CMK (cell line): ENCODE measurements at regions not wholly inside any gene's neighbourhood (a gene's known extent, or its start where the extent isn't known, plus 50 kb on each side); places are given as distances from the start of the nearest gene placed in this dataset.
"Not testable (repeated sequence)": the region's sequence is repeated elsewhere in the genome, so short reads cannot be mapped to it uniquely, and the experiment has no call there.

Experiments
- DNase-seq: peaks from one replicate; pipeline ENCODE4 v3.0.0-alpha.2; 2010; ENCODE audit warnings: low read depth

DNA sequence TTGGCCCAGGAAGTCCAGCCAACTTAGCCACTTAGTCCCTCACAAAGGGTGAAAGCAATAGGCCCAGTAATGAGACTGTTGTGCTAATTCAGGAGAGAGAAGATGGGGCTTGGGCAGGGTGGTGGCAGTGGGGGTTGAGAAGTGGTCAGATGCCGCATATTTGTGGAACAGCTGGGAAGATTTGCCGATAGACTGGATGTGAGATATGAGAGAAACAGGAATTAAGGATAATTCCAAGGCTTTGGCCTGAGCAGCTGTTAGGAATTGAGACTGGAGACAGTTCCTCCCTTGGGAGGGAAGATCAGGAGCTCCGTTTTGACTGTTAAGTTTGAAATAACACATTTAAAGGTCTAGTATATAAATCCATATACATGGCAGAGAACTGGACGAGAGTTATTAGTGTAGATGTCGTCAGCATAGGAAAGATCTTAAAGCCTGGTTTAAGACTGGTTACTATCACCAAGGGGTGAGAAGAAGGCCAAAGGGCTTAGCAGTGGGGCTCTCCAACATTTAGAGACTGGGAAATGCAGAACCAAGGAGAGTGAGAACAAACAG lies 323.7 kb upstream of the FAM78B start:
- no peak for DNase-seq

- DNase-seq = not testable (repeated sequence)
Measured at GRCh38 chr1:166493765-166494164, 327.0 kb upstream of the FAM78B start.

DNA sequence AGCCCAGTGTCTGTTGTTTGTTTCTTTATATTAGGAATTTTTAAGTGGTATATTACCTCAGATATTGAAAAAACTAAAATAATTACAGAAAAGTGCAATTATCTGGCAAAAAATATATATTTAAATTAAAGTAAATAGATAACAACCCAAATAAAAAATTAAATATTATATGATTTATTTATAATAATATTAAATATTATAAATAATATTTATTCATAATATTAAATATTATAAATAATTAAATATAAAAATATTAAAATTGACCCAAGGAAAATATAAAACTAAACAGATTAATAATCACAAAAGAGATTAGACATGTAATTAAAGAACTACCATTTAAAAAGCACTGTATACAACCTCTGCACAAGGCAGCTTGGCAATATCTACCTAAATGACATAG lies 331.9 kb upstream of the POGK start:
- DNase-seq = no peak

DNA sequence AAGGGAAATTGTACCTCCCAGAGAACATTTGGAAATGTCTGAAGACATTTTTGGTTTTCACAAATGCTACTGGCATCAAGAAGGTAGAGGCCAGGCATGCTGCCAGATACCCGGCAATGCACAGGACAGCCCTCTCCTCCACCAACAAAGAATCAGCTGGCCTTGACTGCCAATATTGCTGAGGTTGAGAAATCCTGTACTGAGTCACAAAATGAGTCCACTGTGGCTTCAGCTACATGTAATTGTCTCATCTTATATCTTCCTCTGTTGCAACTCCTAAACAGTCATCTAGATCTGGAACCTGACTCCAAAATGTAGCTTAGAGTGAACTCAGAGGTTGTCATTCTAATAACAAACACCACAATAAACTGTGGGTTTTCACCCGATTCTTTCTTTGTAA lies 327.5 kb upstream of the POGK start:
- DNase-seq = no peak

GRCh38 chr1:166514067-166514466 lies 325.2 kb upstream of the POGK start:
- no peak for DNase-seq

GRCh38 chr1:166527752-166528151 lies 311.5 kb upstream of the POGK start:
- no peak for DNase-seq

GRCh38 chr1:166538646-166539045 lies 300.6 kb upstream of the POGK start:
- DNase-seq = no peak

DNA sequence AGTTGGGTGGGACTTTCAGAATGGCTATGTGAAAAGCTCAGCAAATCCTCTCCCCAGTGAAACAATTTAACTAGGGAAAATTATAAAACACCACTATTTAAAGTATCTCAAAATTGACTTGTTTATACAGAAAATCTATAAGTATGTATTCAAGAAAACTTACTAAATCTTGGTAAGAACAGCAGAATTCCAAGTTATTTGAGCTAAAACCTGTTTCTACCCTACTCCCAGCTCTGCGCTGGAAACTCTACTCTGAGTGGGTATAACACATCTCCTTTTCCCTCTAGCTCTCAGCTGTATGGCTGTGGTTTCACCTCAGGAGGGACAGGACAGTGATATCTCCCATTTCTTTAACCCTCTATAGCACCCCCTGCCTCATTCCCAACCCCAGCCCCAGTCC lies 295.2 kb upstream of the POGK start:
- no peak for DNase-seq

DNA sequence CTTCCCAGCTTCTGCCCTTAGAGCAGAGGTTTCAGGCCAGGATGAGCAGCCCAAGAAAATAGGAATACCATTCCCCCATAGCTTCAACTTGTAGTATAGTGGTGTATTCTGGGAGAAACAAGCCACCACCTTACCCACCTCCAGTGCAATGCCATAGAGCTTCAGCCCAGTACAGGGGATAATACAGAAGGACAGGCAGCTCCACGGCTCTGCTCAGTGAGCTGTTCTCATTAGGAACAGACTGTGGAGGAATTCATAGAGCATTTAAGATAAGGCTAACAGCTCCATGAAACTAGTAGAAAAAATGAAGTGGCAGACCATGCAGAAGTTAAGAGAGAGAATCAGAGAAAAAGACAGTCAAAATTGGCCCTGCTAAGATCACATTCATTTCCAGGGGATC lies 294.7 kb upstream of the POGK start:
- no peak for DNase-seq

DNA sequence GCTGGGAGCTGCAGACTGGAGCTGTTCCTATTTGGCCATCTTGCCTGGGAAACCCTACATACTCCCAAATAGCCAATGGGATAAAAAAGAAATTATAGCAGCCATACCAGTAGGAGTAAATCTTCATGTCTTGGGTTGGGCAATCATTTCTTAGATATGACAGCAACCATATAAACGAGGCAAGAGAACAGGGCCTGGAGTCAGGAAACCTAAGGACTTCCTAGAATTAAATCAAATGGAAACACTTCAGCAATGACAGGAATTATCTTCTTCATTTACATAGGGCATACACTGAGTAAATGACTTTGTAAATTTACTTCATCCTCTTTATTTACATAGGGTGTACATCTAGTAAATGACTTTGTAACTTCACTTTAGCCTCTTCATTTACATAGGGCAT lies 286.6 kb upstream of the POGK start:
- no peak for DNase-seq

DNA sequence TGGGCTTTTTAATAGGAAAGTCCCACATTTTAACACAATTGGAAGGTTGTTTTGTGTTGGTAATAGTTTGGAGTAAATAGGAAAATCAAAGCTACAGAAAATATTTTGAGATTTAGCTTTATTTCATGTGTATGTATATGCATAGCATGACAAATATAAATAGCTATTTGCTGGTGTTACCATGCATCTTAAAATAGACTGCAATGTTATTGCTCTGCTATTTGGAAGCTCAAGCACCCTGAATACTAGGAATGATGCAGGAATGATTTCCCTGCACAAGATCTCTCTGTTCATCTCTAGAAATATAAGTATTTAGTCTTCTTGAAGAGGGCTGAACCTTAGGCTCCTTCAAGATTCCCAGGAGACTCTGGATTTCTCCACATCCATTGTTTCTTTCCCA lies 268.3 kb upstream of the POGK start:
- DNase-seq = no peak

- DNase-seq = no peak
Measured at GRCh38 chr1:166573199-166573598, 266.1 kb upstream of the POGK start.

- peak; percentile 56 for DNase-seq
Measured at GRCh38 chr1:166579557-166580501, 259.4 kb upstream of the POGK start.

DNA sequence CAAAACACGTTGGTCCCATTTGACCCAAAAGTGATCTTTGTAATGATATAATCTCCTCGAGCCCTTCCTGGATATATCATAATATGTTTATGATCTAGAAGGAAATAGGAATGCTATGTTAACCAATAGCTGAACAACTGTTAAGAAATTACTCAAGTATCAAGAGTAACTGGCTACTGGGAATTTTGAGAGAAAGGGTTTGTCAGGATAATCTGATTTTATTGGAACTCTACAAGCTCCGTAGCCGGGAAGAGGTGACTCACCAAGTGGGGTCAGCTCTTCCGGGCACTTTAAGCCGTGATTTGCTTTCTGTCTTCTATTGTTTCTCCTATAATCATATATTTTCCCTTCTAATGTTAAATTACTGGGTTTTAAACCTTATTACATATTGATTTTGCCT lies 250.5 kb upstream of the POGK start:
- DNase-seq = no peak

DNA sequence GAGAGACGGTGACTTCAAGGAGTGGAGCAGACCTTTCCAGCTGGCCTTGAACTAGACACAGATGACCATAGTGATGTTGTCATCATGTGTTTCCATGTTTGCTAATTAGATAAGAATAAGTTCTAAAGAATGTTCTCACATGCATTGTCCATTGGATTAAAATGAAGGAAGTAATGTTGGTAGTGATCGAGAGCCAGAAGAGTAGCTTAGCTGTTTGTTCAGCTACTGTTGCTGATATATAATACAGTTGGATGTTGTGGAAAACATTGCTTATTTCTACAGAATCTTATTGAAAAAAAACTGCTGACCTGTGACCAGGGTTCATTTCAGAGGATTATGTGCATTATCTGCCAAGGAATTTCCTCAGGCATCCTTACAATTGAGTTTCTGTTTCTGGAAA lies 249.1 kb upstream of the POGK start:
- DNase-seq = no peak

- DNase-seq = no peak
Measured at GRCh38 chr1:166594646-166595045, 244.6 kb upstream of the POGK start.

- DNase-seq = no peak
Measured at GRCh38 chr1:166597516-166597915, 241.8 kb upstream of the POGK start.

DNA sequence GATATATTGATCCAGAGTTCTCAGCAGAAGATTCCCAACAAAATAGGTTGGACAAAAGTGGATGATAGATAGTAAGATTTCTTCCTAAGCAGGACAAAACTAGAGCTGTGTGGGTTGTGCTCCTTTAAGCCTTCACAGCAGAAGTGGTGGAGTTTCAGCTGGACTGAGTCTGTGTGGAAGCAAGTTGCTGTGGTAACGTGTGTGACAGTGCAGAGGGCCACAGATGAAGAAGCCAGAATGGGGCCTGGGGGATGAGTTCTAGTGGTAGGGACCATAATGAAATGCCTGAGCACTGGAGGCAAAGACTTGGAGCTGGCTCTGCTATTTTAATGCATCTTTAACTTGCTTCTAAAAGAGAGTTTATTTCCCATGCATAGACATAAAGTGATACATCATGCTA lies 238.7 kb upstream of the POGK start:
- DNase-seq = no peak

GRCh38 chr1:166601650-166602278 lies 237.5 kb upstream of the POGK start:
- no peak for DNase-seq

DNA sequence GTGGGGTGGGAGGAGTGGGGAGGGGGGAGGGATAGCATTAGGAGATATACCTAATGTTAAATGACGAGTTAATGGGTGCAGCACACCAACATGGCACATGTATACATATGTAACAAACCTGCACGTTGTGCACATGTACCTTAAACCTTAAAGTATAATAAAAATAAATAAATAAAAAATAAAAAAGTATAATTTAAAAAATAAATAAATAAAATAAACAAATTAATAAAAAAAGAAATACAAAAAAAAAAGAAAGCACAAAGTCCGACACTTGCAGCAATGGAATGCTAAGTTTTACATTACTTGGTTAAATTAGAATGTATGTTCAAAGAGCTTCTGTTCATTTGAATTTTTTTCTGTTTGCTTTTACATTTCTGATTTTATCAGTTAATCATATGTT lies 236.5 kb upstream of the POGK start:
- DNase-seq = not testable (repeated sequence)

- no peak for DNase-seq
Measured at GRCh38 chr1:166603296-166603695, 236.0 kb upstream of the POGK start.

DNA sequence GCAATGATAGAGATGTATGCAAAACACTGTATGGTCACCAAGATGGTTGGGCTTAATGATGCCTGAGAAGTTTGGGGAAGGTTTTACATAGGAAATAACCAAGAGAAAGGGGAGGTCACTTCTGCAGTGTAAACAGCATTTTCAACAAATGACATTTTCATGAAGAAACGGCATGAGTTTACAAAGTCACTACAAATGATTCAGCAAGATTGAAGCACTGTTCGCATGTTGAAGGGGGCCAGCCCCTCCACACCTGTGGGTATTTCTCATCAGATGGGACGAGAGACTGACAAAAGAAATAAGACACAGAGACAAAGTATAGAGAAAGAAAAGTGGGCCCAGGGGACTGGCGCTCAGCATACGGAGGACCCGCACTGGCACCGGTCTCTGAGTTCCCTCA lies 234.1 kb upstream of the POGK start:
- DNase-seq = no peak

DNA sequence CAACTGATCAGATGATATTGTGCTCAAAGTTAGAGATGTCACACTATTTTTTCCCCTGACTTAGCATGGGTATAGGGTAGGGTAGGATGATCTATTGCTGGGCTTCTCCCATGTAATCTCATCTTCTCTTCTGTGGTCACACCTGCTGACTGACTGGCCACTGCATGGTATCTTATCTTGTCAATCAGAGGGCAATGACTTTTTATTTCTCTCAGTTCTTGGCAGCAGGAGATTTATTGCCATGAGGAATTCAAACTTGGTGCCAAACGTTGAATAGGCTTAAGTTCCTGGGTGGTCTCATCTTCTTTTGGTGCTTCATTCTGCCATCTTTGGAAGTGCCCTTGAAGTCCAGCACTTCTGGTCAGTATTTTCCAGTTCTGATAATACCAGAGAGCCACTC lies 226.4 kb upstream of the POGK start:
- no peak for DNase-seq
